ENCODE measurements at regions not wholly inside any gene's neighbourhood (a gene's known extent, or its start where the extent isn't known, plus 50 kb on each side); places are given as distances from the start of the nearest gene placed in this dataset.
A peak's percentile ranks its signal among the peaks of the same experiment; 100 is the strongest.

- peak; percentile 10 for DNase-seq (ENCODE audit: low spot score)
Measured at GRCh38 chr2:67516899-67517530, 119.9 kb downstream of the ETAA1 start.

DNA sequence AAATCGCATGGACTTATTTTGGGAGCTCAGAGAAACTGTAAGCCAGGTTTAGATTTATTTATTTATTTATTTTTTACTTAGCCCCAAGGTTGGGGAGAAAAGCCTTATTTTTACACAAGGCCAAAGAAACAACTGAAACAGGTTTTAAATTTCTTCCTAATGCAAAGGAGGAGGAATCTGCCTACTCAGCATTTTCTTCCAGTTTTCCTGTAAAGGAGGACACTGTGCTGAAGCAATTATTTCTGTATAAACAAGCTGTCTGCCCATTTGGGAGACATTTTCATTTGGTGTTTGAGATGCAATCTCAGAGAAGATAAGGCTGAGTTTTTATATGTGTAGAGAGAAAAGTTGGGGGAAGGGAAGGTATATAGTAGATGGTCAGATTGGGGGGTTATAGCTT, 125.0 kb downstream of the ETAA1 start:
- DNase-seq (ENCODE audit: low spot score): no peak

GRCh38 chr2:67524213-67524612, 127.1 kb downstream of the ETAA1 start:
- no peak for DNase-seq (ENCODE audit: low spot score)

DNA sequence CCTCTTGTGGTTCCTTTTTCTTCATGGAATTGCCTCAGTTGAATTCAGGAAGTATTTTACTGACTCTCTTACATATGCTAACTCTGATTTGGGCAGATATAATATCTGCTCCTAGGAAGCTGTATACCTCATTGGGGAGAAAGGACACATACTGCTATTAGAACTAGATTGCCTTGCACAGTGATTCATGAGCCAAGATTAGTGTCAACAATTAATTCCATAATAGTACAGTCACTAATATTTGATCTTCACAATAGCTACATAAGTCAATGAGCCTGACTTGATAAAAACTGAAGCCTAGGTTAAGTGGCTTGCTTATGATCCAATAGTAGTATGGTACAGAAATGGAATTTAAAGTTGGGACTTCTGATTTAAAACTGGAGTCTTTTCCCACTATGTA, 127.6 kb downstream of the ETAA1 start:
- no peak for DNase-seq (ENCODE audit: low spot score)

DNA sequence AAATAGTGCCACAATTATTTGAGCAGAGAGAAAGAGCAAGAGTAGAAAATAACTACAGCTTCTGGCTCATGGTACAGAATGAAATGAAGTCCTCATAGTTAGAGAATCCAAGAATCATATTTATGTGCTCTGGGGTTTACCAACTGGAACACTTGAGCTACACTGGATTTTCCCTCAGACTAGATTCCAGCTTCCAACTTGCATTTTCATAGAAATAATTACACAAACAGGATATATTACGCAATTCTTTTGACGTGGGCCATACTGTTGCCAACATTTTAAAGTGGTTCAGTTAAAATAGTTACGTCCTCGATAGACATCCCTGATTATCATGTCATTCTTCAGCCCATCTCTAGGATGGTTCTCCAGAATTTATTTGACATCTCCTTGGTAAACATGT, 129.2 kb downstream of the ETAA1 start:
- DNase-seq (ENCODE audit: low spot score): no peak

DNA sequence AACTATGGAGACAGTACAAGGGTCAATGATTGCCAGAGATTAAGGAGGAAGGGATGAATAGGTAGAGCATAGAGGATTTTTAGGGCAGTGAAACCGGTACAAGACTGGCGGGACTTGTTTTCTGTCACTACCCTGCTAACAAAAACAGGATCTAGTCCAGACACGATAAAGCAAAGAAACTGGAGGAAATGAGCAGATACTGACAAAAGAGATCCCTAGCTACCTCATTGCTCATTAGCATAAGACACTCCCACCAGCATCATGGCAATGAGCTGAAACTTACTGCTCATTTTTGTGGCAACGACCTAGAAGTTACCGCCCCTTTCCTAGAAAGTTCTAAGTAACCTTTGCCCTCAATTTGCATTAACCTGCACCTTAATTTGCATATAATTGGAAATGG, 131.2 kb downstream of the ETAA1 start:
- no peak for DNase-seq (ENCODE audit: low spot score)

GRCh38 chr2:67532387-67532786, 135.3 kb downstream of the ETAA1 start:
- DNase-seq (ENCODE audit: low spot score): no peak

DNA sequence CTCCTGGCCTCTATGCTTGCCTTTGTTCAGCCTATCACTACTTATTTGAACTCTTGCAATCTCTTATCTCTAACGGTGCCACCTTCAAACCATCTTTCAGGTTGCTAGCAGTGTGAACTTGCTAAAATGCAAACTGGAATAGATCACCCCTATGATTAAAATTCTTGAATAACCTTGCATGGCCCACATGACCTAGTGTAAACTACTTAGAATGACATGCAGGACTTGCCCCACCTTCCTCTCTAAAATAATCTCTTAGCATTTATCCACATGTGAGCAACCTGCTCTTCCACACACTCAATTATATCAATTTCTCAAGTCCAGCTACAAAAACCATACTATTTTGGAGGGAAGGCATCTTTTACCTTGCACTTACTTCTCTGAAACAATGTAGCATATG, 137.6 kb downstream of the ETAA1 start:
- no peak for DNase-seq (ENCODE audit: low spot score)

GRCh38 chr2:67540962-67541361, 143.8 kb downstream of the ETAA1 start:
- no peak for DNase-seq (ENCODE audit: low spot score)

- DNase-seq (ENCODE audit: low spot score): peak; percentile 80
Measured at GRCh38 chr2:67544286-67544685, 147.2 kb downstream of the ETAA1 start.

DNA sequence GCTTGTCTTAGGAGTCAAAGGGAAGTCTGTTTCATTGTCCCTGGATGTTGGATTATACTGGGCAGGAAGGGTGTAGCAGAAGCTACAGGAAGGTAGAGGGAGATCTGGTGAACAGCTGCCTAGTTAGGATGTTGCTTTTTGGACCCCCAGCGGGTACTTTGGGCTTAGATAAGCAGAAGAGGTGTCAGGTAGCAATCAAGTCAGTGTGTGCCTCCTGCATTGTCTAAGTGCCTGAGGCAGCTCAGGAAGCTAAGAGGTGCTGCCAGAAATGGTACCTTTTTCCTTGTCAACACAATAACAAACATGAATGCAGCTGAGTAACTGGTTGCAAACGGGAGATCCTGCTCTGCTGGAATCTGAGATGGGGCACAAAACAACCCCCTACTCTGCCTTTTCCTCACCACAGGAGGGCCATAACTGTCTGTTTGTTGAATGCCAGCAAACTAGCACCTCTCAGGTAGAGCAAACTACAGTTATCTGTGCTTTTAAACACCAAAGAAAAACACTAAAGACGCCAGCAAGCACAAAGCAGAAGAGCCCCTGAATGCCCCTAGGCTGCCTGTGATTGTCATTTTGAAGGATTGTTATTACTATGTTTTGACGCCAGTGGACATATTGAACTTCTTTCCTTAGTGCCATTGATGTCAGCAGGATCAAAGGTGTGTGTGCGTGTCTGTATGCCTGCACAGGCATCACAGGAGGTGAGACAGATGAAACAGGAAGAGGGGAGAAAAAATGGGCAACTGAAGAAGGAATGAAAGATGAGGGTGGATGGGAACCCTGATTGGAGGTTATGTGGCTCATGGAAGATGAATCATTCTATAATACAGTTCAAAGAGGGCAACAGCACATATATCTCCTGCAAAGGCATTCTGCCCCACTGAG, 151.4 kb downstream of the ETAA1 start:
- no peak for DNase-seq (ENCODE audit: low spot score)

DNA sequence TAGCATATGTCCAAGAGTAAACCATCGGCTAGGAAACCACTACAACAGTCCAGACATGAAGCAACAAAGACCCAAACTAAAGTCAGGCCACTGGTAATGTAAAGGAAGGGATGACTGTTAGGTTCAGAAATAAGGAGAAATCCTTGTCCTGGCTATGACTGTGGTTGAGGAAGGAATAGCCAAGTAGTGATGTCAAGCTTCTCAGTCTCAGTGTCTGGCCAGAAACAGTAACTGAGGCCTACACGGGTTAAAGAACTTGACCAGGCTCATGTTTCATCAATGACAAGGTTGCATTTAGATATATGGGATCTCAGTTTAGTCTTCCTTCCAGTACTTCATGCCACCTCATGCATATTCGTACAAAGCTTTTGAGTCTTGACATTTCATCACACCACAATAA, 162.0 kb downstream of the ETAA1 start:
- DNase-seq (ENCODE audit: low spot score): no peak

DNA sequence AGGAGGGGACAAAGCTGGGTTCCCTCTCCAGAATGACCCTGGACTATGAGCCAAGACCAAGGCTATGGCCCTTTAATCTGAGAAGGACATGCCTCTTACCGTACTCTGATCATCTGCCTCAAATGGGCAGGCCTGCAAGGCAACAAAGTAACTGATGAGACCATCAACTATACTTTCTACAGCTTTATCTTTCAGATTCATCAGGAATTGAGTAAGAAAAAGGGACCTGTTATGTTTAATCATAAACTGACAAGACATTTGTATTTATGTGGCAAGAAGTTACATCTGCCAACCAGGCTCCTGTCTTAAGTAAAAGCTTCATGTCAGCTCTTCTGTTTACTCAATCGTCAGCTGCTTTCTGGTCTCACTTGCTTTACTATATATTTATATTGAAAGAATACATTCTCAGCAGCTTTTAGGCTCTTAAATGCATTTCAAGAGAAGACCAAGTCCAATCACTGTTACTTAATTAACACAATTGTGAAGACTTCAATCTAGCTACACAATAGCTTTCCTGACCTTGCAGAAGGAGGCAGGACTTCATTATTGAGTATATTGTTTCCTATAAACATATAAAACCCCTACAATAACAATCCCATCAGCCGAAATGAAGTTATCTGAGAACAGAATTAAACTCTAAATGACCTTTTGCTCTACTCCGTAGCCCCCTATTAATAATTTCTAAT, 163.8 kb downstream of the ETAA1 start:
- no peak for DNase-seq (ENCODE audit: low spot score)

- DNase-seq (ENCODE audit: low spot score): no peak
Measured at GRCh38 chr2:67561457-67561965, 164.4 kb downstream of the ETAA1 start.

GRCh38 chr2:67564076-67564475, 166.9 kb downstream of the ETAA1 start:
- DNase-seq (ENCODE audit: low spot score): no peak

DNA sequence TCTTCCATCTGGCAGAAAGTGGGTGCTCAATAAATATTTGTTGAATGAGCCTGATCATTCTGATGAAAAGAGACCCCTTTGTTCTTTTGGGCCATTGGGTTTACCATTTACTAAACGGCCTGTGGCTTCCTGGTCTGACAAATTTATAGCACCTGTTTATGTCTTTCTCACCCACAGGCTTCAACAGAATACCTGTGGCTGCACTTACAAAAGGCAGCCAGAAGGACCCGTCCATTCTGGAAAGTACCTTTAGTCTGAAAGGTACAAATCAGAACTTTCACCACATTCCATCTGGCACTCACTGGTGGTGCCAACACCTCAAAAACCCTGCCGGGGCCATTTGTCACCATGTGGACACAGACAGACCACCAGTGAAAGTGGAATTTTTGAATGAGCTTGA, 167.5 kb downstream of the ETAA1 start:
- DNase-seq (ENCODE audit: low spot score): no peak

GRCh38 chr2:67565262-67565661, 168.1 kb downstream of the ETAA1 start:
- no peak for DNase-seq (ENCODE audit: low spot score)

GRCh38 chr2:67565761-67566160, 168.6 kb downstream of the ETAA1 start:
- DNase-seq (ENCODE audit: low spot score): peak; percentile 43

- DNase-seq (ENCODE audit: low spot score): no peak
Measured at GRCh38 chr2:67566285-67566684, 169.2 kb downstream of the ETAA1 start.

- DNase-seq (ENCODE audit: low spot score): no peak
Measured at GRCh38 chr2:67566958-67567635, 170.0 kb downstream of the ETAA1 start.

GRCh38 chr2:67567886-67568285, 170.8 kb downstream of the ETAA1 start:
- DNase-seq (ENCODE audit: low spot score): no peak

GRCh38 chr2:67570611-67571010, 173.5 kb downstream of the ETAA1 start:
- no peak for DNase-seq (ENCODE audit: low spot score)

Data from Ammon's horn (tissue), 1 donor.